NOMO-1 treated with DMSO at 0.1 percent for 48 hours (cell line): ENCODE measurements at regions not wholly inside any gene's neighbourhood (a gene's known extent, or its start where the extent isn't known, plus 50 kb on each side); places are given as distances from the start of the nearest gene placed in this dataset.

Source experiments
- DNase-seq: peaks from one replicate; lab custom pipeline; 2025; ENCODE audit not compliant: unreplicated experiment; lab: John Stamatoyannopoulos, UW

DNA sequence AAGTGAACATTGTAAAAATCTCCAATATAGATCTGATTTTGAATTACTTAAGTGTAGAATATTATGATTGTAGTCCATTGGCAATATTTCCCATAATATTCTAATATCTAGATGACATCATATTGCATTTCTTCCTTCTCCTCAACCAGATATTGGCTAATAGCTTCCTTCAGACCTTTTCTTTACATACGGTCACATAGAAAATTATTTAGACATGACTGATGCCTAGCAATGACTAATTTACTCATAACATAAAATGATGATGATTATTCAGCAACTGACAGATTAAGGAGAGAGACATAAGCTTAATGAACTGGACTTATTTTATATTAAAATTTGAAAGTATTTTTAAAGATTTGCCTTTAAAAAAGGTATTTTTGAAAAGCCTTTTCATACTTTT, 1287.6 kb downstream of the STIM2 start:
- no peak for DNase-seq

- DNase-seq, result no peak
Observed at GRCh38 chr4:28149762-28150161, 1289.1 kb downstream of the STIM2 start.

DNA sequence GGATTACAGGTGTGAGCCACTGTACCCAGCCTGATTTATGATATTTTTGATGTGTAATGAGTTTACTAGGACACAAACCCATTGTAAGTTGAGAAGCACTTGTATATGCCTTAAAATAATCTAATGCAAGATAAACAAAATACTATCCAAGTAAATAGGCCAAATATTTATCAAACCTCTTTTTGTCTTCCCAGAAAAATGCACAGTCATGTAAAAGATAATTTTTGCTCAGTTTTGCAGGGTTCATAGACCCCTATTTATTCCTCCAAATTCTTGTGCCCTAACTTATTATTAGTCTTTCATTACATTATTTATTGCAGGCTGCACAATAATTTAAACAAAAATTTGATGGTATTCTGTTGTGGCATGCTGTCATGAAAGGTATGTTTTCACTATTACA, 1290.7 kb downstream of the STIM2 start:
- no peak for DNase-seq

GRCh38 chr4:28167411-28167810, 1306.8 kb downstream of the STIM2 start:
- DNase-seq, result no peak

DNA sequence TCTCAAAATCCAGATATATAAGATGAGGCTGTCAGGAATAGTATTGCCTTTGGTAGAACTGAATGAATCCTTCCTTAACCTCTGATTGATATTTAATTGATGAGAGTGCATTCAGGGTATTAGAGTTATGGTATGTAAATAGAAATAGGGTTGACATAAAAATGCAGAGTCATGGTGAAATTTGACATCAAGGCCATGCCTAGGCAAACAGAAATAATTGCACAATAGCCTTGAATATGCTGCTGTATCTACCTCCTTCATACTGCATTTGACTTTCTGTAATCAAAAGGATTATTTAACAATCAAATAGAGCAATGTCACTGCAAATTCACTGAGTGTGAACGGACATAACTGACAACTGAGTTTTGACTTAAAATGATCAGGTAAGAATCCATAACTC, 1316.3 kb downstream of the STIM2 start:
- DNase-seq, result no peak

GRCh38 chr4:28177641-28178040, 1317.0 kb downstream of the STIM2 start:
- no peak for DNase-seq

- no peak for DNase-seq
Observed at GRCh38 chr4:28179126-28179525, 1318.5 kb downstream of the STIM2 start.

DNA sequence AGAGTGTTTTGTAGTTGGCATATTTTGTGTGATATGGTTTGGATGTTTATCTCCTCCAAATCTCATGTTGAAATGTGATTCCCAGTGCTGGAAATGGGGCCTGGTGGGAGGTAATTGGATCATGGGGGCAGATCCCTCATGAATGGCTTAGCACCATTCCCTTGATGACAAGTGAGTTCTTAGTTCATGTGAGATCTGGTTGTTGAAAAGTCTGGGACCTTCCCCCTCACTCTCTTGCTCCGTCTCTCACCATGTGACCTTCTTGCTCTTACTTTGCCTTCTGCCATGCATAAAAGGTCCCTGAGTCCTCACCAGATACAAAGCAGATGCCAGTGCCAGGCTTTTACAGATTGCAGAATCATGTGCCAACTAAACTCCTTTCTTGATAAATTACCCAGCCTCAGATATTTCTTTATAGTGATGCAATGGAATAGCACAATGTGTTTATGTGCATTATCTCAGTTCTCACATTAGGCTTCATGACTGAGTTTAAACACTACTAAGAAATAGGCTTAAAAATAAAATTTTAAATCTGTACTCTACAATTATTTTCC, 1348.8 kb downstream of the STIM2 start:
- no peak for DNase-seq

- DNase-seq, result no peak
Observed at GRCh38 chr4:28211676-28212470, 1351.2 kb downstream of the STIM2 start.

DNA sequence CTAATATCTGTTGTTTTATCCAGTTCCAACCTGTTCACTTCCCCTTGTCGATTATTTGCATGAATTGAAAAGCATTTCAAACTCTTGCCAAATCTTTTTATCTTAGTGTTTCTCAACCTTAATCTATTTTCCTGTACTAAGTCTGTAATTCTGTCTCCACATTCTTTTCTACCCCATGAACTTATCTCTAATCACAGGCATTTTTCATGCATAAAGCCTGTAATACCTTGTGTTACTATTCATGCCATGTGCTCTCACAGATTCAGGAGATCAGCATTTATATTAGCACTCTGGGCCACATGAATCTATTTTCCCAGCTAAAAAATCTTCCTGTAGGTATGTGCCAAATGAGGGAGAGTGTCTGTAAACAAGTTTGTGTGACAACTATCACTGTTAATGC, 1360.9 kb downstream of the STIM2 start:
- no peak for DNase-seq

GRCh38 chr4:28225050-28225449, 1364.4 kb downstream of the STIM2 start:
- DNase-seq, result no peak

GRCh38 chr4:28225689-28226353, 1365.2 kb downstream of the STIM2 start:
- no peak for DNase-seq

- DNase-seq, result no peak
Observed at GRCh38 chr4:28226962-28227361, 1366.3 kb downstream of the STIM2 start.

- DNase-seq, result no peak
Observed at GRCh38 chr4:28227764-28228163, 1367.1 kb downstream of the STIM2 start.

GRCh38 chr4:28228561-28229491, 1368.2 kb downstream of the STIM2 start:
- DNase-seq, result no peak

- no peak for DNase-seq
Observed at GRCh38 chr4:28232376-28232775, 1371.7 kb downstream of the STIM2 start.

DNA sequence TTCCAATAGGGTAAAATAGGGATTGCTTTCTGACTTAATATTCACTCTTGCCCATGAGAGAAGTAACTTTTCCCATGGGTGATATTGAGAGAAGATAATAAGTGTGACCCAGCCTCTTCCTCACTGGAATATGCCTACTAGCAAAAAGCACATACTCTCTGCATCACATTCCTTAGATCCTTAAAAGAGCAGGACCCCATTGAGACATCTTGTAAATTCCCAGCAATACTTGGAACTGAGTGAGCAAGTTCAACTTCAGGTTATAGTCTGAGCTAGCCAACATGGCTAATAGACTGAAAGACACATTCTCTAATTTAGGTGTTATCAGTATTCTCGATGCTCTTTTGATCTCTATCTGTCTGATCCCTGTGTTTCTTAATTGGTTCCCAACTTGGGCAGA, 1372.3 kb downstream of the STIM2 start:
- no peak for DNase-seq

DNA sequence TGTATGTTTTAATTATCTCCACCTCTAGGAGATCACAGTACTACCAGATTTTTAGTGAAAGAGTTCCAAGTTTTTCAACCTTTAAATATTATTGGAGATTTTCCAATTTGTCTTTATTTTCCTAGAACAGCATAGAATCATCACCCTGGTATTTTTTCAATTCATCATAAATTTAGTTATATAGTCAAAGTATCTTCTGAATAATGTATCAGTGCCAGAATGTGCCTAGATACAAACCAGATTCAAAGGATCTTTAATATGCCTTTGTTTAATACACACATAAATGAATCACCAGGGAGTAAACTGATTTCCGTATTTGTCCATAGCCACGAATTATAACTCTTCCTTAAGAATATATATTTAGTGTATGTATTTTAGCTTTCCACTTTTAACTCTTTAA, 1373.1 kb downstream of the STIM2 start:
- no peak for DNase-seq

- DNase-seq, result no peak
Observed at GRCh38 chr4:28238876-28239275, 1378.2 kb downstream of the STIM2 start.

DNA sequence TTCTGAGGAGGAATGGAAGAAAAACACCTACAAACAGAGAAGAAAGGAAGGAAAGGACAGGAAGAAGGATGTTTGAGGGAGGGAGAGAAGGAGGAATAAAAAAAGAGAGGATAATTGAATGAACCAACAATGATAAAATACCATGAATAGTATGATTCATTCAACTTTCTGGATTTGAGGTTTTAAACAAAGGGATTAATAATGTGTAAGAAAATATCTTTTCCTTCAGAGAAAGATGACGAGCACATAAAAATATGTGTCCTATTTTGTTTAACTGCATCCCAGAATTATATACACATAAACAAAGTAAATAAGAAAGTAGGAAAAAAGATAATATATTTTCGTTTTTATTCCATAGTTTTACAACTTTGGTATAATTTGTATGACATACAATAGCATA, 1380.4 kb downstream of the STIM2 start:
- DNase-seq, result no peak

DNA sequence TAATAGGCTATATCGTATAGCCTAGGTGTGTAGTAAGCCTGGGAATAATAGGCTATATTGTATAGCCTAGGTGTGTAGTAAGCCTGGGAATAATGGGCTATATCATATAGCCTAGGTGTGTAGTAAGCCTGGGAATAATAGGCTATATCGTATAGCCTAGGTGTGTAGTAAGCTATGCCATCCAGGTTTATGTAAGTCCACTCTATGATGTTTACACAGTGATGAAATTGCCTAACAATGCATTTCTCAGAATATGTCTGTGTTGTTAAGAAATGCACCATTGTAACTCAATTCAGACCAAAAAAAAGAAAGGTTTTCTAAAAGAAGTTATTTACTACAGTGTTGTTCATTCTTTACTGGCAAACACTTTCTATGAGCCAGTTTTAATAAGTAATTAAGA, 1387.2 kb downstream of the STIM2 start:
- no peak for DNase-seq
